GM12878 (cell line): ENCODE measurements at regions not wholly inside any gene's neighbourhood (a gene's known extent, or its start where the extent isn't known, plus 50 kb on each side); places are given as distances from the start of the nearest gene placed in this dataset.

Experiments
- ATAC-seq: fragments of 200-7000 bp; cut with Tn5 transposase; 3 replicates; pipeline ENCODE4 v1.9.1; 2020; ENCODE audit warnings: mild to moderate bottlenecking, moderate library complexity
- BruUV-seq: library from RNA; stranded (reverse); fragments of 400-500 nt; replicated peaks from 2 replicates; lab custom pipeline; 2021; lab: Mats Ljungman, UMichigan
- CTCF ChIA-PET: fragments of 300-600 bp; sonication (Branson Sonifier 250); formaldehyde crosslinking; extraction: SDS; loops from one replicate; lab custom pipeline; 2021; ENCODE audit warnings: inconsistent platforms; lab: Yijun Ruan, JAX
- POLR2A ChIA-PET: fragments of 350-600 bp; formaldehyde crosslinking; extraction: SDS; loops from one replicate; lab custom pipeline; 2021; ENCODE audit warnings: inconsistent platforms; lab: Charles Lee
- RAD21 ChIA-PET: fragments of 300-600 bp; sonication (Branson Sonifier 250); formaldehyde crosslinking; loops from one replicate; lab custom pipeline; 2023; ENCODE audit warnings: antibody characterized with exemption; ENCODE audit not compliant: unreplicated experiment; lab: Charles Lee
- SMC1A ChIA-PET: fragments of 300-600 bp; sonication (Branson Sonifier 250); formaldehyde crosslinking; loops from one replicate; lab custom pipeline; 2023; ENCODE audit not compliant: unreplicated experiment, uncharacterized antibody; lab: Charles Lee
- DNase-seq: peaks from one replicate; pipeline ENCODE4 v3.0.0-alpha.2; 2011; ENCODE audit warnings: low read depth, low spot score
- FAIRE-seq: peaks from 3 replicates; lab custom pipeline; 2011; peaks lifted over from hg19 to GRCh38; lab: Jason Lieb, UNC
- H2AFZ ChIP-seq: 2 replicates; pipeline ENCODE4 v1.6.0; 2011; ENCODE audit warnings: low read depth, low read length, control low read depth; ENCODE audit not compliant: control insufficient read depth
- H3K27ac ChIP-seq: 2 replicates; pipeline ENCODE4 v1.5.1; 2011; ENCODE audit warnings: control low read depth; ENCODE audit not compliant: control insufficient read depth, insufficient read depth
- H3K27me3 ChIP-seq, 2 experiments: replicated peaks in 1 of 2; 2 replicates each; pipeline versions ENCODE4 v1.6.0 to v1.6.1; 2011; ENCODE audit warnings: low read length in 1 of 2; ENCODE audit not compliant: control insufficient read depth in 2 of 2, insufficient read depth in 2 of 2
- H3K36me3 ChIP-seq, 2 experiments: 2 replicates each; pipeline ENCODE4 v1.5.1; 2011; ENCODE audit warnings: low read length in 1 of 2; ENCODE audit not compliant: control insufficient read depth in 2 of 2, insufficient read depth in 2 of 2
- H3K4me1 ChIP-seq: 2 replicates; pipeline ENCODE4 v1.6.1; 2011; ENCODE audit warnings: mild to moderate bottlenecking, low read length, moderate library complexity, mixed read lengths; ENCODE audit not compliant: control insufficient read depth, insufficient read depth
- H3K4me2 ChIP-seq: 2 replicates; pipeline ENCODE4 v1.6.0; 2011; ENCODE audit warnings: control low read depth; ENCODE audit not compliant: control insufficient read depth, insufficient read depth
- H3K4me3 ChIP-seq: fragments of 200-600 bp; sonication (generic); 2 replicates; pipeline ENCODE4 v1.5.1; 2016
- H3K79me2 ChIP-seq: 2 replicates; pipeline ENCODE4 v1.6.0; 2011; ENCODE audit warnings: low read length; ENCODE audit not compliant: control insufficient read depth, insufficient read depth
- H3K9ac ChIP-seq: 2 replicates; pipeline ENCODE4 v1.8.0; 2011; ENCODE audit warnings: low read length, control low read depth, mixed read lengths; ENCODE audit not compliant: control insufficient read depth, insufficient read depth
- H3K9me3 ChIP-seq: replicated peaks from 3 replicates; pipeline ENCODE4 v1.5.1; 2011; ENCODE audit warnings: mild to moderate bottlenecking, low read length; ENCODE audit not compliant: control insufficient read depth, insufficient read depth
- H4K20me1 ChIP-seq: 2 replicates; pipeline ENCODE4 v1.6.0; 2011; ENCODE audit not compliant: control insufficient read depth, insufficient read depth
- BRCA1 ChIP-seq: IDR thresholded peaks from 2 replicates; pipeline ENCODE4 v1.6.1; 2011; ENCODE audit warnings: low read depth, low read length, improper control_type of control experiment
- NFYA ChIP-seq: IDR thresholded peaks from 2 replicates; pipeline ENCODE4 v1.6.1; 2011; ENCODE audit warnings: low read depth, mild to moderate bottlenecking, low read length, improper control_type of control experiment, borderline replicate concordance
- POLR2A ChIP-seq: IDR thresholded peaks from 2 replicates; pipeline ENCODE4 v1.6.1; 2011; ENCODE audit warnings: low read depth, mild to moderate bottlenecking, low read length
- ZNF622 ChIP-seq: fragments of 450-650 bp; IDR thresholded peaks from 2 replicates; pipeline ENCODE4 v1.6.1; 2017; ENCODE audit warnings: mild to moderate bottlenecking, inconsistent platforms
- WGBS: methylation state at CpG from one replicate; pipeline ENCODE4 v1.1.6; 2016; ENCODE audit warnings: low lambda C conversion rate; ENCODE audit not compliant: insufficient replicate concordance, insufficient coverage; ENCODE audit errors: missing lambda C conversion rate; 5-methylcytosine and 5-hydroxymethylcytosine counted together
- in situ Hi-C: fragments of 300-500 bp; cut with MboI; formaldehyde crosslinking; loops from 9 replicates; pipeline ENCODE4 v1.14.3; 2018; ENCODE audit warnings: mixed read lengths
- intact Hi-C: fragments of 100-400 bp; cut with micrococcal nuclease; formaldehyde crosslinking; loops from one replicate; pipeline ENCODE4 v1.14.2; 2022; ENCODE audit not compliant: unreplicated experiment
- TF ChIP-seq, protein P1 (sequence below): IDR thresholded peaks from 2 replicates; pipeline ENCODE4 v1.6.1; 2011; ENCODE audit warnings: mild to moderate bottlenecking, low read depth, low read length, moderate library complexity; ENCODE audit not compliant: insufficient replicate concordance
- TF ChIP-seq, protein P2 (sequence below): fragments of 450-650 bp; IDR thresholded peaks from 2 replicates; pipeline ENCODE4 v1.6.1; 2017; ENCODE audit warnings: antibody characterized with exemption, mild to moderate bottlenecking, moderate library complexity
- TF ChIP-seq, protein P3 (sequence below): IDR thresholded peaks from 2 replicates; pipeline ENCODE4 v1.6.1; 2012; ENCODE audit warnings: improper control_type of control experiment, low read depth, low read length; ENCODE audit not compliant: insufficient replicate concordance

DNA sequence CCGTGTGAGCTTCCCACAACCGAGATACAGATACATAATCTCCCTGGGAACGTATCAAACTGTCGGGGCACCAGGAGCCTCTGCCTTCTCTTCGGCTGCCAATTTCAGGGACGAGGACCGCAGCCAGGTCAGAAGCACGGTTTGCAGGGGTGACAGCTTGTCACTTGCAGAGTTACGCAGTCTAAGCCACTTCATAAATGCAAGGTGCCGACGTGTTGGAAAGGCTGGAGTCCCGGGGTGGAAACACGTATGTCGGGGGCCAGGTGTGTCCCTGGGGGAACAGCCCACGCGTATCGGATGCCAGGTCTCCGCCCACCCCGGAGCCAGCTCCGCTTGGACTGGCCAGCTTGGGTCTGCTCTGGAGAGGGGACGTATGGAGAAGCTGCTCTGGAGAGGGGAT lies 76.3 kb upstream of the SHOX start:
- no peaks in the 10 kb centered on the region; the same call in 2 of the 3 replicates for H3K9me3 ChIP-seq
- H3K36me3 ChIP-seq = no peaks in the 10 kb centered on the region
- POLR2A ChIA-PET = no interaction called here
- no peak overlapping the region for H2AFZ ChIP-seq
- FAIRE-seq (no peak), DNase-seq (no peak), ATAC-seq (no peak)
- H3K4me2 ChIP-seq = no peak overlapping the region
- BruUV-seq = no TSS peak
- WGBS = 57% methylated on average over 21 of the region's 21 CpGs
- H3K27ac ChIP-seq = no peak overlapping the region
- no peak overlapping the region for H3K4me3 ChIP-seq
- CTCF ChIA-PET = no interaction called here
- SMC1A ChIA-PET = no interaction called here
- no peak for TF ChIP-seq BRCA1
- no peak for TF ChIP-seq ZNF622
- TF ChIP-seq, protein P1, sequence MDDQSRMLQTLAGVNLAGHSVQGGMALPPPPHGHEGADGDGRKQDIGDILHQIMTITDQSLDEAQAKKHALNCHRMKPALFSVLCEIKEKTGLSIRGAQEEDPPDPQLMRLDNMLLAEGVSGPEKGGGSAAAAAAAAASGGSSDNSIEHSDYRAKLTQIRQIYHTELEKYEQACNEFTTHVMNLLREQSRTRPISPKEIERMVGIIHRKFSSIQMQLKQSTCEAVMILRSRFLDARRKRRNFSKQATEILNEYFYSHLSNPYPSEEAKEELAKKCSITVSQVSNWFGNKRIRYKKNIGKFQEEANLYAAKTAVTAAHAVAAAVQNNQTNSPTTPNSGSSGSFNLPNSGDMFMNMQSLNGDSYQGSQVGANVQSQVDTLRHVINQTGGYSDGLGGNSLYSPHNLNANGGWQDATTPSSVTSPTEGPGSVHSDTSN = no peak
- TF ChIP-seq POLR2A = no peak
- TF ChIP-seq, protein P2, sequence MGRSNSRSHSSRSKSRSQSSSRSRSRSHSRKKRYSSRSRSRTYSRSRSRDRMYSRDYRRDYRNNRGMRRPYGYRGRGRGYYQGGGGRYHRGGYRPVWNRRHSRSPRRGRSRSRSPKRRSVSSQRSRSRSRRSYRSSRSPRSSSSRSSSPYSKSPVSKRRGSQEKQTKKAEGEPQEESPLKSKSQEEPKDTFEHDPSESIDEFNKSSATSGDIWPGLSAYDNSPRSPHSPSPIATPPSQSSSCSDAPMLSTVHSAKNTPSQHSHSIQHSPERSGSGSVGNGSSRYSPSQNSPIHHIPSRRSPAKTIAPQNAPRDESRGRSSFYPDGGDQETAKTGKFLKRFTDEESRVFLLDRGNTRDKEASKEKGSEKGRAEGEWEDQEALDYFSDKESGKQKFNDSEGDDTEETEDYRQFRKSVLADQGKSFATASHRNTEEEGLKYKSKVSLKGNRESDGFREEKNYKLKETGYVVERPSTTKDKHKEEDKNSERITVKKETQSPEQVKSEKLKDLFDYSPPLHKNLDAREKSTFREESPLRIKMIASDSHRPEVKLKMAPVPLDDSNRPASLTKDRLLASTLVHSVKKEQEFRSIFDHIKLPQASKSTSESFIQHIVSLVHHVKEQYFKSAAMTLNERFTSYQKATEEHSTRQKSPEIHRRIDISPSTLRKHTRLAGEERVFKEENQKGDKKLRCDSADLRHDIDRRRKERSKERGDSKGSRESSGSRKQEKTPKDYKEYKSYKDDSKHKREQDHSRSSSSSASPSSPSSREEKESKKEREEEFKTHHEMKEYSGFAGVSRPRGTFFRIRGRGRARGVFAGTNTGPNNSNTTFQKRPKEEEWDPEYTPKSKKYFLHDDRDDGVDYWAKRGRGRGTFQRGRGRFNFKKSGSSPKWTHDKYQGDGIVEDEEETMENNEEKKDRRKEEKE = no peak
- TF ChIP-seq, protein P3, sequence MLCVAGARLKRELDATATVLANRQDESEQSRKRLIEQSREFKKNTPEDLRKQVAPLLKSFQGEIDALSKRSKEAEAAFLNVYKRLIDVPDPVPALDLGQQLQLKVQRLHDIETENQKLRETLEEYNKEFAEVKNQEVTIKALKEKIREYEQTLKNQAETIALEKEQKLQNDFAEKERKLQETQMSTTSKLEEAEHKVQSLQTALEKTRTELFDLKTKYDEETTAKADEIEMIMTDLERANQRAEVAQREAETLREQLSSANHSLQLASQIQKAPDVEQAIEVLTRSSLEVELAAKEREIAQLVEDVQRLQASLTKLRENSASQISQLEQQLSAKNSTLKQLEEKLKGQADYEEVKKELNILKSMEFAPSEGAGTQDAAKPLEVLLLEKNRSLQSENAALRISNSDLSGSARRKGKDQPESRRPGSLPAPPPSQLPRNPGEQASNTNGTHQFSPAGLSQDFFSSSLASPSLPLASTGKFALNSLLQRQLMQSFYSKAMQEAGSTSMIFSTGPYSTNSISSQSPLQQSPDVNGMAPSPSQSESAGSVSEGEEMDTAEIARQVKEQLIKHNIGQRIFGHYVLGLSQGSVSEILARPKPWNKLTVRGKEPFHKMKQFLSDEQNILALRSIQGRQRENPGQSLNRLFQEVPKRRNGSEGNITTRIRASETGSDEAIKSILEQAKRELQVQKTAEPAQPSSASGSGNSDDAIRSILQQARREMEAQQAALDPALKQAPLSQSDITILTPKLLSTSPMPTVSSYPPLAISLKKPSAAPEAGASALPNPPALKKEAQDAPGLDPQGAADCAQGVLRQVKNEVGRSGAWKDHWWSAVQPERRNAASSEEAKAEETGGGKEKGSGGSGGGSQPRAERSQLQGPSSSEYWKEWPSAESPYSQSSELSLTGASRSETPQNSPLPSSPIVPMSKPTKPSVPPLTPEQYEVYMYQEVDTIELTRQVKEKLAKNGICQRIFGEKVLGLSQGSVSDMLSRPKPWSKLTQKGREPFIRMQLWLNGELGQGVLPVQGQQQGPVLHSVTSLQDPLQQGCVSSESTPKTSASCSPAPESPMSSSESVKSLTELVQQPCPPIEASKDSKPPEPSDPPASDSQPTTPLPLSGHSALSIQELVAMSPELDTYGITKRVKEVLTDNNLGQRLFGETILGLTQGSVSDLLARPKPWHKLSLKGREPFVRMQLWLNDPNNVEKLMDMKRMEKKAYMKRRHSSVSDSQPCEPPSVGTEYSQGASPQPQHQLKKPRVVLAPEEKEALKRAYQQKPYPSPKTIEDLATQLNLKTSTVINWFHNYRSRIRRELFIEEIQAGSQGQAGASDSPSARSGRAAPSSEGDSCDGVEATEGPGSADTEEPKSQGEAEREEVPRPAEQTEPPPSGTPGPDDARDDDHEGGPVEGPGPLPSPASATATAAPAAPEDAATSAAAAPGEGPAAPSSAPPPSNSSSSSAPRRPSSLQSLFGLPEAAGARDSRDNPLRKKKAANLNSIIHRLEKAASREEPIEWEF = no peak
- no peak for TF ChIP-seq NFYA
- intact Hi-C loops (no loop called here), in situ Hi-C loops (no loop called here)
- H3K4me1 ChIP-seq = no peaks in the 10 kb centered on the region
- no peaks in the 10 kb centered on the region for H3K27me3 ChIP-seq
- H4K20me1 ChIP-seq = no peaks in the 10 kb centered on the region
- H3K9ac ChIP-seq = no peak overlapping the region
- no peaks in the 10 kb centered on the region for H3K79me2 ChIP-seq
- RAD21 ChIA-PET = no interaction called here
